OCI-LY7 (cell line): ENCODE measurements at regions not wholly inside any gene's neighbourhood (a gene's known extent, or its start where the extent isn't known, plus 50 kb on each side); places are given as distances from the start of the nearest gene placed in this dataset.

Source experiments
- BruUV-seq: library from RNA; stranded (reverse); fragments of 400-500 nt; replicated peaks from 2 replicates; lab custom pipeline; 2021; lab: Mats Ljungman, UMichigan
- CTCF ChIA-PET: fragments of 300-600 bp; sonication (Branson Sonifier 250); formaldehyde crosslinking; loops from one replicate; lab custom pipeline; 2022; ENCODE audit warnings: antibody characterized with exemption; ENCODE audit not compliant: unreplicated experiment; lab: Charles Lee
- POLR2A ChIA-PET: fragments of 300-600 bp; sonication (Branson Sonifier 250); formaldehyde crosslinking; loops from one replicate; lab custom pipeline; 2022; ENCODE audit warnings: antibody characterized with exemption; lab: Charles Lee
- DNase-seq: peaks from one replicate; pipeline ENCODE4 v3.0.0-alpha.2; 2015; ENCODE audit warnings: low spot score
- H2AFZ ChIP-seq: fragments of 200-600 bp; sonication (generic), shearing (Covaris generic); 2 replicates; pipeline ENCODE4 v1.6.1; 2014; ENCODE audit warnings: mild to moderate bottlenecking, antibody characterized with exemption, low read length, moderate library complexity
- H3K27ac ChIP-seq: fragments of 200-600 bp; sonication (generic); 2 replicates; pipeline ENCODE4 v1.5.1; 2014; ENCODE audit warnings: mixed run types, low read depth, mild to moderate bottlenecking, moderate library complexity, low read length, inconsistent platforms; ENCODE audit not compliant: poor library complexity, severe bottlenecking
- H3K36me3 ChIP-seq: fragments of 200-600 bp; sonication (generic); 2 replicates; pipeline ENCODE4 v1.6.1; 2014; ENCODE audit warnings: mild to moderate bottlenecking, antibody characterized with exemption, low read length, moderate library complexity, mixed read lengths; ENCODE audit not compliant: insufficient read depth
- H3K4me1 ChIP-seq: fragments of 200-600 bp; sonication (generic); 2 replicates; pipeline ENCODE4 v1.5.1; 2014; ENCODE audit warnings: mild to moderate bottlenecking, low read length; ENCODE audit not compliant: insufficient read depth, poor library complexity, severe bottlenecking
- H3K4me2 ChIP-seq: fragments of 200-600 bp; sonication (generic); 2 replicates; pipeline ENCODE4 v1.6.1; 2014; ENCODE audit warnings: mild to moderate bottlenecking, low read length
- H3K4me3 ChIP-seq: fragments of 200-600 bp; sonication (generic); 2 replicates; pipeline ENCODE4 v1.5.1; 2014; ENCODE audit warnings: mild to moderate bottlenecking, low read depth, low read length; ENCODE audit not compliant: poor library complexity, severe bottlenecking
- H3K79me2 ChIP-seq: fragments of 200-600 bp; sonication (generic); 2 replicates; pipeline ENCODE4 v1.6.1; 2016; ENCODE audit warnings: low read depth, mild to moderate bottlenecking, low read length, moderate library complexity, mixed read lengths; ENCODE audit not compliant: insufficient read depth
- H3K9me2 ChIP-seq: fragments of 200-600 bp; sonication (generic); 2 replicates; pipeline ENCODE4 v1.6.1; 2016; ENCODE audit warnings: mild to moderate bottlenecking, low read length, mixed read lengths; ENCODE audit not compliant: insufficient read depth
- H3K9me3 ChIP-seq: fragments of 200-600 bp; sonication (generic); 2 replicates; pipeline ENCODE4 v1.6.1; 2014; ENCODE audit warnings: mild to moderate bottlenecking, mixed run types, low read length, mixed read lengths
- H4K20me1 ChIP-seq: fragments of 200-600 bp; sonication (generic); 2 replicates; pipeline ENCODE4 v1.6.1; 2014; ENCODE audit warnings: mild to moderate bottlenecking, antibody characterized with exemption, low read length, moderate library complexity, mixed read lengths; ENCODE audit not compliant: insufficient read depth
- CTCF ChIP-seq: fragments of 200-600 bp; sonication (generic); conservative IDR thresholded peaks from 2 replicates; pipeline ENCODE4 v1.5.1; 2014; ENCODE audit warnings: mild to moderate bottlenecking, antibody characterized with exemption, low read length, moderate library complexity, mixed read lengths
- EZH2phosphoT487 ChIP-seq: fragments of 200-600 bp; sonication (generic); IDR thresholded peaks from 2 replicates; pipeline ENCODE4 v1.6.1; 2018; ENCODE audit warnings: low read depth, borderline replicate concordance, mild to moderate bottlenecking, mixed run types, antibody characterized with exemption, low read length, moderate library complexity, mixed read lengths
- intact Hi-C: fragments of 100-400 bp; cut with micrococcal nuclease; formaldehyde crosslinking; loops from one replicate; pipeline ENCODE4 v1.10.0; 2022; ENCODE audit not compliant: unreplicated experiment

GRCh38 chr3:95939235-95939809 is 875.1 kb upstream of the EPHA6 start:
- Histone ChIP-seq H3K9me2 (no peaks in the 10 kb centered on the region), H4K20me1 (no peaks in the 10 kb centered on the region), H3K27ac (no peak overlapping the region), H2AFZ (no peak overlapping the region), H3K9me3 (no peaks in the 10 kb centered on the region), H3K79me2 (no peaks in the 10 kb centered on the region), H3K4me3 (no peak overlapping the region), H3K36me3 (no peaks in the 10 kb centered on the region), H3K4me1 (no peaks in the 10 kb centered on the region), H3K4me2 (no peak overlapping the region)
- BruUV-seq = no TSS peak
- intact Hi-C loops = no loop called here
- ChIA-PET CTCF (no interaction called here), POLR2A (no interaction called here)
- TF ChIP-seq CTCF (no peak), EZH2phosphoT487 (no peak)
- no peak for DNase-seq

GRCh38 chr3:95965704-95966336 is 848.6 kb upstream of the EPHA6 start:
- Histone ChIP-seq H3K4me3 (no peak overlapping the region), H3K36me3 (no peaks in the 10 kb centered on the region), H2AFZ (no peak overlapping the region), H3K4me2 (no peak overlapping the region), H3K79me2 (no peaks in the 10 kb centered on the region), H3K4me1 (no peaks in the 10 kb centered on the region), H3K9me2 (no peaks in the 10 kb centered on the region), H3K27ac (no peak overlapping the region), H3K9me3 (no peaks in the 10 kb centered on the region), H4K20me1 (no peaks in the 10 kb centered on the region)
- ChIA-PET POLR2A (no interaction called here), CTCF (no interaction called here)
- intact Hi-C loops = no loop called here
- DNase-seq = no peak
- no TSS peak for BruUV-seq
- TF ChIP-seq CTCF = no peak
- TF ChIP-seq EZH2phosphoT487 = no peak

GRCh38 chr3:95971573-95971972 is 842.8 kb upstream of the EPHA6 start:
- Histone ChIP-seq H3K36me3 (no peaks in the 10 kb centered on the region), H3K9me2 (no peaks in the 10 kb centered on the region), H4K20me1 (no peaks in the 10 kb centered on the region), H3K4me2 (no peak overlapping the region), H2AFZ (no peak overlapping the region), H3K9me3 (no peaks in the 10 kb centered on the region), H3K4me3 (no peak overlapping the region), H3K27ac (no peak overlapping the region), H3K4me1 (no peaks in the 10 kb centered on the region), H3K79me2 (no peaks in the 10 kb centered on the region)
- ChIA-PET CTCF (no interaction called here), POLR2A (no interaction called here)
- DNase-seq = no peak
- BruUV-seq = no TSS peak
- intact Hi-C loops = no loop called here
- TF ChIP-seq EZH2phosphoT487 = no peak
- no peak for TF ChIP-seq CTCF
